ENCODE measurements at regions not wholly inside any gene's neighbourhood (a gene's known extent, or its start where the extent isn't known, plus 50 kb on each side); places are given as distances from the start of the nearest gene placed in this dataset.

GRCh38 chr11:39664023-39664422, 1795.4 kb downstream of the LRRC4C start:
- Histone ChIP-seq H3K9me2 (ENCODE audit: low read depth, low read length) (no peaks in the 10 kb centered on the region), H2AFZ (ENCODE audit: low read length) (no peak overlapping the region), H4K20me1 (ENCODE audit: insufficient read depth, low read length) (no peaks in the 10 kb centered on the region), H3F3A (ENCODE audit: insufficient read depth, low read length) (no peaks in the 10 kb centered on the region), H3K4me1 (ENCODE audit: insufficient read depth, low read length, severe bottlenecking) (no peaks in the 10 kb centered on the region), H3K4me3 (ENCODE audit: low read depth, low read length, poor library complexity, severe bottlenecking) (no peak overlapping the region), H3K9ac (ENCODE audit: low read length) (no peak overlapping the region), H3K9me3 (ENCODE audit: low read length) (no peaks in the 10 kb centered on the region), H3K79me2 (ENCODE audit: insufficient read depth, low read length) (no peaks in the 10 kb centered on the region), H3K27ac (ENCODE audit: low read depth, low read length, poor library complexity, severe bottlenecking) (no peak overlapping the region), H3K27me3 (ENCODE audit: insufficient read depth, low read length) (no peaks in the 10 kb centered on the region), H3K4me2 (ENCODE audit: low read length) (no peak overlapping the region), H3K36me3 (ENCODE audit: insufficient read depth, low read length) (no peaks in the 10 kb centered on the region)
- no peak for TF ChIP-seq CTCF (IDR thresholded peaks at IDR 0.05; ENCODE audit: low read length)

DNA sequence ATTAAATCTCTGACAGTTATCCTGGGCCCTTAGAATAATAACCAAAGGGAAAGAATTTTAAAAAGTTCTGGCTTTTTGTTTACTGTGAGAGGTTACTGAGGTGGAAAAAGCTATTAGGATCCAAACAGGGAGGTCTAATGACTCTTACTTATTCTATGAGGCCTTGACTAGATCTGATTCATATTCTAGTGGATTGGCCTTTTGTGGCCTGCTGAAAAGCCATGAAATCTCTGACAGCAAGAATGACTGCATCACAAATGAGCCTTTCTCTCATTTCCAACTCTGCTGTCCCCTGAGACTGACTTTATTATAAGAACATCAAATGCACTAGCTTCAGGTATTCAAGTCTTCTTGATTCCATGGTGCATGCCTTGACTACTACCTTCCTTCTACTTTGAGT, 1797.6 kb downstream of the LRRC4C start:
- H3K4me2 ChIP-seq (ENCODE audit: low read length) = no peak overlapping the region
- no peaks in the 10 kb centered on the region for H3K79me2 ChIP-seq (ENCODE audit: insufficient read depth, low read length)
- no peak for TF ChIP-seq CTCF (IDR thresholded peaks at IDR 0.05; ENCODE audit: low read length)
- no peak for TF ChIP-seq EZH2 (IDR thresholded peaks at IDR 0.05; ENCODE audit: borderline replicate concordance, low read length)
- no peaks in the 10 kb centered on the region for H3K36me3 ChIP-seq (ENCODE audit: insufficient read depth, low read length)
- H3F3A ChIP-seq (ENCODE audit: insufficient read depth, low read length) = no peaks in the 10 kb centered on the region
- H4K20me1 ChIP-seq (ENCODE audit: insufficient read depth, low read length) = no peaks in the 10 kb centered on the region
- H3K27me3 ChIP-seq (ENCODE audit: insufficient read depth, low read length) = no peaks in the 10 kb centered on the region
- H3K9me2 ChIP-seq (ENCODE audit: low read depth, low read length) = no peaks in the 10 kb centered on the region
- H3K9me3 ChIP-seq (ENCODE audit: low read length) = no peaks in the 10 kb centered on the region
- H2AFZ ChIP-seq (ENCODE audit: low read length) = no peak overlapping the region
- no peaks in the 10 kb centered on the region for H3K4me1 ChIP-seq (ENCODE audit: insufficient read depth, low read length, severe bottlenecking)
- no peak overlapping the region for H3K27ac ChIP-seq (ENCODE audit: low read depth, low read length, poor library complexity, severe bottlenecking)
- H3K4me3 ChIP-seq (ENCODE audit: low read depth, low read length, poor library complexity, severe bottlenecking) = no peak overlapping the region
- H3K9ac ChIP-seq (ENCODE audit: low read length) = no peak overlapping the region

DNA sequence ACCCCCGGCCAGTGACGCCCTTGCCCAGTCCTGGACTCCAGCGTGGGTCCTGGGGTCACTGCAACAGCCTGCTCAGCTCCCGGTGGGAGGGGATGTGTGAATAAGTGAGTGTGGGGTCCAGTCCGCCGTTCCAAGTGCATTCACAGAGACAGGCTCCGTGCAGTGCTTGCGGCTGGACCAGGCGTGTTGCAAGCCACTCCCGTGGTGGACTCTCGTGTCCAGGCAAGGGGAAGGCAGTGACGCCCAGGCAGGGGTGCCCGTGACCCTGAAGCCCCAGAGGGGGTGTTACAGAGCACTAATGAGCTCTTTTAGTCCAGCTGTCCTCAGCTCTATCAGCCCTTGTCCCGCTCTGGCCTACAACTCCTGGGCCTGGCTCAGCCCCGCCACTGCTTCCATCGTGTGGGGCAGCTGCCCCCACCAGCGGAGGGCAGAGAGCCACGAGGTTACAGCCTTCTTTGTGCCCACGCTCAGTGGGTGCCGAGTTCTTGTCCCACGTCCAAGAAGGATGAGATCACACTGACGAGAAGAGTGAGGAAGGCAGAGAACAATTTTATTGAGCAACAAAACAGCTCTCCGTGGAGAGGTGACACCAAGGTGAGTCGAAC, 1807.5 kb downstream of the LRRC4C start:
- H3K79me2 ChIP-seq (ENCODE audit: insufficient read depth, low read length) = no peaks in the 10 kb centered on the region
- no peak overlapping the region for H3K4me2 ChIP-seq (ENCODE audit: low read length)
- no peaks in the 10 kb centered on the region for H3F3A ChIP-seq (ENCODE audit: insufficient read depth, low read length)
- H3K4me3 ChIP-seq (ENCODE audit: low read depth, low read length, poor library complexity, severe bottlenecking) = no peak overlapping the region
- no peaks in the 10 kb centered on the region for H3K9me2 ChIP-seq (ENCODE audit: low read depth, low read length)
- no peak for TF ChIP-seq CTCF (IDR thresholded peaks at IDR 0.05; ENCODE audit: low read length)
- TF ChIP-seq EZH2 (IDR thresholded peaks at IDR 0.05; ENCODE audit: borderline replicate concordance, low read length) = no peak
- no peak overlapping the region for H3K9ac ChIP-seq (ENCODE audit: low read length)
- no peaks in the 10 kb centered on the region for H3K4me1 ChIP-seq (ENCODE audit: insufficient read depth, low read length, severe bottlenecking)
- H2AFZ ChIP-seq (ENCODE audit: low read length) = no peak overlapping the region
- H3K9me3 ChIP-seq (ENCODE audit: low read length) = no peaks in the 10 kb centered on the region
- no peaks in the 10 kb centered on the region for H3K36me3 ChIP-seq (ENCODE audit: insufficient read depth, low read length)
- no peak overlapping the region for H3K27ac ChIP-seq (ENCODE audit: low read depth, low read length, poor library complexity, severe bottlenecking)
- no peaks in the 10 kb centered on the region for H4K20me1 ChIP-seq (ENCODE audit: insufficient read depth, low read length)
- H3K27me3 ChIP-seq (ENCODE audit: insufficient read depth, low read length) = no peaks in the 10 kb centered on the region
